ENCODE measurements at regions not wholly inside any gene's neighbourhood (a gene's known extent, or its start where the extent isn't known, plus 50 kb on each side); places are given as distances from the start of the nearest gene placed in this dataset.

DNA sequence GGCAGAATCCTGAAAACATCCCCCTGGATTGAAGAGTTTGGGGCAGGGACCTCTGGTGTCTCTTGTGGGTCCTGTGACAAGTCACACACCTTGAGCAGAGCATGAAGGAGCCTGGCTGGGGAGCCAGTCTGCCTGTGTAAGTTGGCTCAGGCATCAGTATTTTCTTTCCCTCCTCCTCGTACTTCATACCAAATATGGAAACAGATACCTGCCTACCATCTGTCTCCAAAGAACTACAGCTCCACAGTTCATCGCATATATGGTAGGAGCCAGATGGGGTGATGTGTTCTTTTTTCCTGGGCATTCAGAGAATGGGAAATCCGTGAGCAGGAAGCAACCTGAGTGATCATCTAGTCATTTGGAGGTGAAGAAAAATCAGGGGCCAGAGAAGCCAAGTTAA lies 177.3 kb upstream of the RAD23B start:
- Mint-ChIP-seq H3K4me1 (no peaks in the 10 kb centered on the region), H3K9me3 (no peaks in the 10 kb centered on the region), H3K27ac (no peak overlapping the region), H3K4me3 (no peak overlapping the region), H3K27me3 (peaks cover 9% of the 10 kb centered on the region), H3K36me3 (no peaks in the 10 kb centered on the region)
- no peak for DNase-seq

DNA sequence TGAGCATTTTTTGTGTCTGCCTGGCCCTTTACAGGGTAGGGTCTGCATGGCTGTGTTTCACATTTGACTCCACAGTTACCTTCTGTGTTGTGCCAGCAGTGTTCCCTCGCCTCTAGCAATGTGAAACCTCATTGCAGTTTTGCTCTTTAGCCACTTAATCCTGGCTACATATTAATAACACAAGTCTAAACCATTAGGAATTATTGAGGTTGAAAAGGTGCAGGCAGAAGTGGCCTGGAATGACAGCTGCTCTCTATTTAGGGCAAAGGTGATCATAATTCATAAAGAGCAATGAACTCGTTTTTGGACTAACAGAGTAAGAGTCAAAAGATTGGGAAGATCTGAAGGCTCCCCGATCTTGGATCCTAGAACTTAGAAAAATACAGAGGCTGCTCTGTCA lies 176.7 kb upstream of the RAD23B start:
- H3K4me1 Mint-ChIP-seq = no peaks in the 10 kb centered on the region
- H3K27me3 Mint-ChIP-seq = peaks cover 9% of the 10 kb centered on the region
- H3K27ac Mint-ChIP-seq = no peak overlapping the region
- H3K36me3 Mint-ChIP-seq = no peaks in the 10 kb centered on the region
- H3K9me3 Mint-ChIP-seq = no peaks in the 10 kb centered on the region
- DNase-seq = no peak
- H3K4me3 Mint-ChIP-seq = no peak overlapping the region

DNA sequence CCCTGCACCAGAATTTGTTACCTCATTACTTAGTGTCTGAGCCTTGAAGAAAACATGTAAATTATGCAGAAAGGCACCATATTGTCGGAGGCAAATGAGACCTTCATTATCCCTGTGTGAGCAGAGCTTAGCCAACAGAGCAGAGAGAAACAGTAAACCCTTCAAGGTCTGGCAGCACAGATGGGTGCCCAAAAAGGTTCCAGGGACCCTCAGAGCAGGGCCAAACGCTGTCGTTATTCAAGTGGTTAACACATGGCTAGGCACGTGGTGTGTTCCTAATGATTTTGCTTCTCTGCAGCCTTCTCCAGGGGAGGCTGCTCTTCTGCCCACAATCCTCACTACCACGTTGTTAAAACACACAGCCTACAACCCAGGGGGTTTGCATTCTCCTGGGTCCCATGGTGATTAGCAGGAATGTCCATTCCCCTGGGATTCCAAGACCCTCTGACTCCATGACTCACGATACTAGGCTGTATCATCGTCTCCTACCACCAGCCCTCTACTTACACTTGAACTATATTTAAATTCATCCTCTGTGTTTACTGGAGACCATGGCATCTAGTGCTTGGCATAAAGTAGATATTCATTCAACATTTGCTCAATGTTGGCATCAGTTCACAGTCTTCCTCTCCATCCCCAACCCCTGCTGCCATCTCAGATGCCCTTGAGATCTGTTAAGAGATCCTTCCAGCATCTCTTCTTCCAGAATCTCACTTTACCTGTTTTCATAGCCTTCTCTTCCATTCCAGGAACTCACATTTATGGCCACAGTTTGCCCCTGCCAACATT lies 174.5 kb upstream of the RAD23B start:
- Mint-ChIP-seq H3K36me3 (no peaks in the 10 kb centered on the region), H3K27ac (no peak overlapping the region), H3K27me3 (peaks cover 14% of the 10 kb centered on the region), H3K4me1 (no peaks in the 10 kb centered on the region), H3K4me3 (no peak overlapping the region), H3K9me3 (no peaks in the 10 kb centered on the region)
- DNase-seq = no peak

DNA sequence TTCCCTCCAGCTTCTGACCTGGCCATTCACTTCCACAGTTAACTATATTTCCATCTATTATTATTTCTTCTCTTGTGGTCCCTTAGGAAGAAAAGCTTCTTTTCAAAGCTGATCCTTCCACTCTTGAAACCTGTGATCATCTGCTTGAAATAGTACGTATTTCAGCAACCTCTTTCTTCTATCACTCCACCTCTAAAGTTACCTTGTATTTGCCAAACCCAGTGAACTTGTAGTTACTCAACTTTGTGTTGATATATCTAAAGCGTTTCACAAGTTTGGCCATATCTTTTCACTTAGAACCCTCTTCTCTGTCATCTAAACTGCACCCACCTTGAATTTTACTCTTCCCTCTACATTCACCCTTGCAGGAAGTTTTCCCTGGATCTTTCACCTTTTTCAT lies 173.8 kb upstream of the RAD23B start:
- Mint-ChIP-seq H3K4me3 (no peak overlapping the region), H3K9me3 (no peaks in the 10 kb centered on the region), H3K27ac (no peak overlapping the region), H3K27me3 (peaks cover 18% of the 10 kb centered on the region), H3K36me3 (no peaks in the 10 kb centered on the region), H3K4me1 (no peaks in the 10 kb centered on the region)
- no peak for DNase-seq

DNA sequence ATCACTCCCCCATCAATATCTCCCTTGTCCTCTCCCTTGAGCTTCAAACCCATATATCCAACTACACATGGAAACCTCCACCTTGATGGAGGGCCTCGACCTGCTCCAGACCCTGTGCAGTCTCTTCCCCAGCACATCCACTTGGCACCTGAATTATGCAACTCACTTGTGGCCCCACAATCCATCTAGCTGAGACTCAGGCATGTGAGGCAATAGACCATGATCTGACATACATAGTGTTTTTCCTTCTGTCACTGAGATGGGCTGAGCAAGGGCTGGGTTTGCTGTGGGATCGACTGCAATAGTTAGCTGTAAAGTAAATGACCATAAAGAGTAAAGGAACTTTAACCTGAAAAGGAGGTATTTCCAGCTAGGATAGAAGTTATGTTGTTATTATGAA lies 172.9 kb upstream of the RAD23B start:
- Mint-ChIP-seq H3K27ac (no peak overlapping the region), H3K27me3 (peaks cover 18% of the 10 kb centered on the region), H3K9me3 (no peaks in the 10 kb centered on the region), H3K4me3 (no peak overlapping the region), H3K4me1 (no peaks in the 10 kb centered on the region), H3K36me3 (no peaks in the 10 kb centered on the region)
- no peak for DNase-seq

DNA sequence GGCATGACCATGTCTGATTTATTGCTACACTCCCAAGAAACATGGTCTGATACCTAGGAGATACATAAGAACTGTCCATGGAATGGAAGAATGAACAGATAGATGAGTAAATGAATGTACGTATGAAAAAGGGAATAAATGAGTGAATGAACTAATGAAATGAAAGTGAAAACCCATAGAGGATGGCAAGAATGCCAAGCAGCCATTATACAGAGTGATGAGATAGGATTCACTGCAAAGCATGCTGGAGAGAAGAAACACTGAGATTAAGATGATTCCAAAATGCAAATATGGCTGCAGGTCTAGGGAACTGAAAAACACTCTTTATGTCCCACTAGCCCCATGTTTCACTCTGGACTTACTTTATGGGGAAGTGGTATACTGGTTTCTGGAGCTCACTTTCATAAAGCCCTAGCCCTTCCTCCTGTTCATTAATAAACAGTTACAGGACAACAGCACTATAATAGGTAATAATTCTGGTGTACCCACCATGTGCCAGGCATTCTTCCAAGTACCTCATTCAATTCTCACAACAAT lies 170.3 kb upstream of the RAD23B start:
- H3K4me3 Mint-ChIP-seq = no peak overlapping the region
- DNase-seq = no peak
- no peaks in the 10 kb centered on the region for H3K36me3 Mint-ChIP-seq
- no peaks in the 10 kb centered on the region for H3K4me1 Mint-ChIP-seq
- H3K27me3 Mint-ChIP-seq = peaks cover 18% of the 10 kb centered on the region
- H3K9me3 Mint-ChIP-seq = no peaks in the 10 kb centered on the region
- no peak overlapping the region for H3K27ac Mint-ChIP-seq

DNA sequence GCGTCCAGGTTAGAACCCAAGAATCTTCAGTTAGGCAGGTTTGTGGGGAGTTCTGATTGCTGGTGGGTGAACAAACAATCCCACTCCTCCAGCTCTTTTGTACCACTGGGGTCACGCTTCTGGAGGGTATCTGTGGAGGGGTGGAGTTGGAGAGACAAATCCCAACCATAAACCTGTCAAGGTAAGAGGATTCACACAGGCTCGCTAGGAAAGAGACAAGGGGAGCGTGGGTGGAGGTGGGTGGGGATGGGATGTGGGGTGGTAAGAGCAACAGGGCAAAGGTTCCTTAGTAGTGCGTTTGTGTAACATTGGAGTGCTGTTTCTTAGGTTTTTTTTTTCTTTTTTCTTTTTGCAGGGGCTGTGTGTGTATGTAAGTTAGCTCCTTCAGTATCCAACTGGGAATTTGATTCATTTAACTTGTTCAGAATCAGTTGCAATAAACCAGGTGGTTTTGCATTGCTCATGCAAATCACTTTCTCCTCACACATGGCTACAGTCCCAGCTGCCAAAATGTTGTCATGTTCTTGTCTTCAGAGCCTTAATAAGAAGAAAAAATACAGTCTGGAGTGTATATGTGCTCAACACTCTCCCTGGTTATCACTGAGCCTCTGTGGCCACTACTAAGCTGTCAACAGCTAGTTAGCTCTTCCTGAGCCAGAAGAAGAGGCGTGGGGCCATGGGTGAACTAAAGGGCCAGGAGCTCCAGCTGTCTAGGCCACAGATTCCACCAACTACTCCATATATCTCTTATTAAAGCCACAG lies 164.0 kb upstream of the RAD23B start:
- Mint-ChIP-seq H3K27me3 (peaks cover 8% of the 10 kb centered on the region), H3K4me3 (no peak overlapping the region), H3K27ac (no peak overlapping the region), H3K9me3 (no peaks in the 10 kb centered on the region), H3K36me3 (no peaks in the 10 kb centered on the region), H3K4me1 (no peaks in the 10 kb centered on the region)
- DNase-seq = no peak

DNA sequence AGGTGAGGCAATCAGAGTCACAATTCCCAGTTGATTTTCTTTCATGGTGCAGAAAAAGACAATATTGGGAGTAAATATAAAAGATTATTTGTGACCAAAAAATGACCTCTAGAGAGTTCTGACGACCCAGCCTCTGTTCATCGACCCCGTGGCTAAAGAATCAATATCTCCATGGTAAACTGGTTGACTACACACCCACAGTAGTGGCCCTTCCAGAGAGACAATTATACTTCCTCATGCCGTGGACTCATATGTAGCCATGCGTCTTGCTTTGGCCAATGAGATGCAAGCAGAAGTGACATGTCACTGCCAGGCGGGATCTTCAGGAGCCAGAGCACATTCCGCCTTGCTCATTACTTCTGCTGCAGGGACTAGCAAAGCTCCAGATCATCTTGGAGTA lies 163.3 kb upstream of the RAD23B start:
- DNase-seq = no peak
- no peaks in the 10 kb centered on the region for H3K4me1 Mint-ChIP-seq

DNA sequence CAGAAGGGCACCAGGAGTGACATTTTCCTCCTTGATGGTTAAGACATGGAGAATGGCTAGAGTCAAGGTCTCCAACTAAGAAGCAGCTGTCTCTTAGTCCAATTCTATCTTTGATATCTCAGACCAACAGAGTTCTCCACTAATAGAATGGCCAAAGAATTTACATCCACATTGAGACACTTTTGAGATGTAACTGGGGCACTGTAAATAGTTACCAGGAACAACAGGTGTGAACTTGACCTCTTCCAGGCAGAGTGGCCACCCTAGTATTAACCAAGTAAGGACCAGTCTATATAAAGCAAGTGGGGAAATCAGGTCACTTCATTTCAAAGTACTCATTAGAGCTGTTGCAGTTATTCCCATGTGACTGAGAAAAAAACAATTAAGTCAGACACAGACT lies 159.7 kb upstream of the RAD23B start:
- no peaks in the 10 kb centered on the region for H3K36me3 Mint-ChIP-seq
- no peaks in the 10 kb centered on the region for H3K4me1 Mint-ChIP-seq
- no peak for DNase-seq
- no peak overlapping the region for H3K27ac Mint-ChIP-seq
- no peaks in the 10 kb centered on the region for H3K9me3 Mint-ChIP-seq
- H3K4me3 Mint-ChIP-seq = no peak overlapping the region
- H3K27me3 Mint-ChIP-seq = peaks cover 5% of the 10 kb centered on the region

More for the DNA sequence above, 163.3 kb upstream of the RAD23B start:
- H3K9me3 Mint-ChIP-seq = no peaks in the 10 kb centered on the region
- peaks cover 5% of the 10 kb centered on the region for H3K27me3 Mint-ChIP-seq
- H3K4me3 Mint-ChIP-seq = no peak overlapping the region
- no peaks in the 10 kb centered on the region for H3K36me3 Mint-ChIP-seq
- H3K27ac Mint-ChIP-seq = no peak overlapping the region

DNA sequence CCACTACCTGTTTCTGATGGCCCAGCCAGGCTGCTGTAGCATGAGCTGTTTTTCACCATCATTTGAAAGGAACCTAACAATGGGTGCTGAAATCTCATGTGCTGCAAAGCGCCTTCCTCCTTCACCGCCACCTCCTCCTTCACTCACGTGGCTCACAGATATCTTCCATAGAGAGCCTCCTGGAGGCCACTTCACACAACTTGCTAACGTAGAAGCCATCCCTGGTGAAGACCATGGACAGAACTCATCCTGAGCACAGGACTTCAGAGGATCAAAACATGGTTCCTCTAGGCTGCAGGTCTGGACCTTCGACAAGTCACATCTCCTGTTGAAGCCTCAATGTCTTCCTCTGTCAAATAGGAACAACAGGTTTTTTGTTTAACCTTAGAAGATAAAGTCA lies 155.5 kb upstream of the RAD23B start:
- Mint-ChIP-seq H3K4me3 (no peak overlapping the region), H3K9me3 (no peaks in the 10 kb centered on the region), H3K36me3 (no peaks in the 10 kb centered on the region), H3K27ac (no peak overlapping the region), H3K4me1 (no peaks in the 10 kb centered on the region), H3K27me3 (no peaks in the 10 kb centered on the region)
- no peak for DNase-seq

DNA sequence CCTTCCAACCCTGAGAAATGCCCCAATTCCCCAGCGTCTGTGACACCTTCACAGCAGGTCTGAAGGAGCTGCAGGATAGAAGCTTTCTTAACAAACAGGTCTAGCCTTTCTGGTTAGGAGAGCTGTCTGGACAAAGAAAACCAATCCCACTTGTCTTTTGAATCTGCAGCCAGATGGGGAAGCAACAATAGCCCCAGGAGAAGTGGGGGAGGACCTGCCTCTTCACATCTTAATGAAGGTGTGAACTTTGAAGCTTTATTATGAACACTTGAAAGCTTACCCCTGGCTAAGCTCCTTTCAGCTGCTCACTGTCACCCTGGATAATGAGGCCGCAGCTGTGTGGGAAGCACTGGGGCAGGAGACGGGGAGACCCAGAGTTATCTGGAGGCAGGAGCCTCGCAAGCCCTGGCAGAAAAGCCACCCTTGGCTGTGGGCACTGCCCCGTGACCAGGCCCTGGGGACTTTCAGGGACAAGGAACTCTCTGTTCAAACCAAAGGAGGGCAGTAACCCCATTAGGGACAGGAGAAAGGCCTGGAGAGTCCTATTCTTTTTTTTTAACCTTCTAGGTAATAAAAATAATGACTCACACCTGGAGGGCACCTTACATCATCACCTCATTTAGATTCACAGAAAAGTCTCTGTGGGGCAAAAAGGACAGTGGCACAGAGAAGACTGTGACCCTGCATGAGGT lies 151.8 kb upstream of the RAD23B start:
- Mint-ChIP-seq H3K27me3 (no peaks in the 10 kb centered on the region), H3K4me1 (no peaks in the 10 kb centered on the region), H3K36me3 (no peaks in the 10 kb centered on the region), H3K9me3 (no peaks in the 10 kb centered on the region), H3K4me3 (no peak overlapping the region), H3K27ac (no peak overlapping the region)
- DNase-seq = no peak

DNA sequence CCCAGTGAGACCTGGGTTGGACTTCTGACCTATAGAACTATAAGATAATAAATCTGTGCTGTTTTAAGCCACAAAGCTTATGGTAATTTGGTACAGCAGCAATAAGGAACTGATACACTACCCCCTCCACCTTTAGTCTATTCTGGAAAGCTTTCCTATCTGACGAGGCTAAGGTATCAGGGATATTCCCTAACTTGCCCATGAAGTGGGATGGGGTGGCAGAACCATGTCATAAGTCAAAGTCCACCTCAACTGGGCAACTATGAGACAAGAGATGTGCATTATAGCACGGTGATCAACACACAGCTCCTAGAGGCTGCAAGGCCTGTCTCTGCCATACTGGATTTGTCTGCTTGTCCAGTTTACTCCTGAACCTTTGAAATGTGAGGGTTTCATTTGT lies 146.8 kb upstream of the RAD23B start:
- H3K36me3 Mint-ChIP-seq = no peaks in the 10 kb centered on the region
- H3K4me3 Mint-ChIP-seq = no peak overlapping the region
- H3K27me3 Mint-ChIP-seq = peaks cover 9% of the 10 kb centered on the region
- H3K4me1 Mint-ChIP-seq = no peaks in the 10 kb centered on the region
- no peaks in the 10 kb centered on the region for H3K9me3 Mint-ChIP-seq
- H3K27ac Mint-ChIP-seq = no peak overlapping the region
- DNase-seq = no peak

DNA sequence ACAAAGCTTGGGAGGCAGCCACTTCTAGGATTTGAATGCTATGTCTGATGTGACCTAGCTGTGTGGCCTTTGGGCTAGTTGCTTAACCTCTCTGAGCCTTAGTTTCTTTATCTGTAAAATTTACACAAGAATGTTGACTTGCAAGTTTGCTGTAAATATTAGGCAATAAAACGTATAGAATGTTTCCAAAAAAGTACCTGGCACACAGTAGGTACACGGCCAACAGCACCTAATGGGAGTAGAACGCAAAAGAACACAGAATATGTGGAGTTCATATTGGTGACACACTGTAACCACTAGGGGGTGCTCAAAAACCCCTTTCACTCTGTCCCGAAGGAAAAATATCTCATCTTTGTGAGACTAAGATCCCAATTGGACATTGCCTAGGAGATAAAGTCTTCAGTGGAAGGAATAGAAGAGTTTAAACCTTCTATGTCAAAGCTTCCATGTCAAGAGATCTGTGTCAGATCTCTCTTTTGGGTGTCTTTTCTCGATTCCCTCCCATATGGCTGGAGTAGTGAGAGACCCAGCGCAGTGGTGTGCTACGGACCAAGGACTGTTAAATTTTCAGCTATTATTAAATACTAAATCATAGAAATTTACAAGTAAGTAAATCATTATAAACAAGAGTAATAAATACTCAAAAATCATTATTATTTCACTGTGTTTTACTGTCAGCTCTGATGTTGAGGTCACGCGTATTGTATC lies 145.4 kb upstream of the RAD23B start:
- Mint-ChIP-seq H3K27ac (no peak overlapping the region), H3K27me3 (peaks cover 13% of the 10 kb centered on the region), H3K4me1 (no peaks in the 10 kb centered on the region), H3K4me3 (no peak overlapping the region), H3K9me3 (no peaks in the 10 kb centered on the region), H3K36me3 (no peaks in the 10 kb centered on the region)
- no peak for DNase-seq

DNA sequence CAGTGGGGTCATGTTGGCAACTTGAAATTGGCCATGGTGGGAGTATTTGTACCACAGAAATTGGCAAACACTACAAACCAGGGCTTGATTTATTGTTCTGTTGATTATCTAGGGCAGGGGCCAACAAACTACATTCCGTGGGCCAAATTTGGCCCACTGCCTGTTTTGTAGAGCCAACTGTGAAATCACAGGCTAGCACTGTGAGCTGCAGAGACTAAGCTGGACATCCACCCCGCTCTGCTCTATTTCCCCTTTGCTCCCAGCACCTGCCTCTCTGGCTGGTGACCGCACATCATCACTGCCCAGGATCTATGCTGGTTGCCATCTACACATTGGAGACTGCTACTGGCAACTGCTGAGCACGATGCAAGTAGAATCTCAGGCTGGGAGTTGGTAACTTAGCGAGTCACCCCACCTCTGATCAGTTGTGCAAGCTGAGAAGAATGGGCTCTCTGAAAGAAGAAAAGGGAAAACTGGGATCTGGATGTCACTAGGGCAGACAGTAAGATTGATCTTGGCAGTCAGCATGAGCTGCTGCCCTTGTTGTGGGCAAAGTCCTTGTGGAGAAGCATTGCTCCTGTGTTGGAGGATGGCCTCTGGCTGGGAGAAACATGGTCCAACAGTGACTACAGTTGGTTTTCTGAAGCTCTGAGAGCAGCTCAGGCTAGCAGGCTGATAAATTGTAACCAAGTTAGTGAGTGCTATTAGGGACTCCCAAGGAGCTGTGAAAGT lies 144.7 kb upstream of the RAD23B start:
- H3K4me1 Mint-ChIP-seq = no peaks in the 10 kb centered on the region

More for the DNA sequence above, 144.7 kb upstream of the RAD23B start:
- Mint-ChIP-seq H3K27ac (no peak overlapping the region), H3K4me3 (no peak overlapping the region), H3K36me3 (no peaks in the 10 kb centered on the region), H3K9me3 (no peaks in the 10 kb centered on the region), H3K27me3 (peaks cover 13% of the 10 kb centered on the region)
- no peak for DNase-seq
